ENCODE measurements at regions not wholly inside any gene's neighbourhood (a gene's known extent, or its start where the extent isn't known, plus 50 kb on each side); places are given as distances from the start of the nearest gene placed in this dataset.

GRCh38 chr2:145600811-145601210 lies 1080.9 kb upstream of the ZEB2 start:
- TF ChIP-seq CTCF (conservative IDR thresholded peaks at IDR 0.05; ENCODE audit: low read depth, low read length) (no peak), EZH2 (IDR thresholded peaks at IDR 0.05; ENCODE audit: borderline replicate concordance, low read depth, low read length, poor library complexity, severe bottlenecking) (no peak)
